IPS DF 6.9 (cell line): ENCODE measurements at regions not wholly inside any gene's neighbourhood (a gene's known extent, or its start where the extent isn't known, plus 50 kb on each side); places are given as distances from the start of the nearest gene placed in this dataset.

ENCODE experiments used
- DNase-seq: peaks from one replicate; pipeline ENCODE4 v3.0.0-alpha.2; 2013; ENCODE audit warnings: low read depth, low spot score
- H3K27ac ChIP-seq: one replicate; pipeline ENCODE4 v1.5.1; 2013; ENCODE audit warnings: low read length, control low read depth
- H3K27me3 ChIP-seq: 2 replicates; pipeline ENCODE4 v1.6.1; 2013; ENCODE audit warnings: mild to moderate bottlenecking, low read length; ENCODE audit not compliant: control insufficient read depth, insufficient read depth
- H3K36me3 ChIP-seq: 2 replicates; pipeline ENCODE4 v1.6.1; 2013; ENCODE audit warnings: low read length; ENCODE audit not compliant: control insufficient read depth, insufficient read depth
- H3K4me1 ChIP-seq: 2 replicates; pipeline ENCODE4 v1.6.1; 2013; ENCODE audit warnings: low read length; ENCODE audit not compliant: control insufficient read depth, insufficient read depth
- H3K4me3 ChIP-seq: 2 replicates; pipeline ENCODE4 v1.5.1; 2013; ENCODE audit warnings: mild to moderate bottlenecking, low read length
- H3K9me3 ChIP-seq: 2 replicates; pipeline ENCODE4 v1.6.1; 2013; ENCODE audit warnings: low read length, inconsistent platforms; ENCODE audit not compliant: control insufficient read depth, insufficient read depth
- WGBS: extraction: QIAGEN DNeasy Blood & Tissue Kit; methylation state at CpG from one replicate; pipeline ENCODE4 v1.1.7; 2013; ENCODE audit warnings: mixed read lengths, missing lambda C conversion rate; ENCODE audit not compliant: insufficient read length, insufficient coverage; 5-methylcytosine and 5-hydroxymethylcytosine counted together

DNA sequence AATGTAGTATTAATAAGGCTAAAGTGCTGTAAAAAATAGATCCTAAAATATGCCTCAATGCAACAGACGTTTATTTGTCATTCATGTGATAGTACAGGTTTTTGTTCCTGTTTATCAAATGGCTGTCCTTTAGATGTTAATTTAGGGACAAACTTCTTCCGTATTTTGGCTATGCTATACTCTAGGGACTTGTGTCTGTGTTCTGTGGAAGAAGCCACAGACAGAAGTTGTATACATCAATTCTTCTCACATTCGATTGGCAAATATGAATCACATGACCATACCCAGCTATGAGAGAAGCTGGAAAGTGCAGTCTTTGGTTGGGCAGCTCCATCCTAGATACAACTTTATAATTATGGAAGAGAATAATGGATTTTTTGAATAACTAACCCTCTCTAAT lies 232.7 kb upstream of the SNX7 start:
- no peak overlapping the region for H3K27ac ChIP-seq
- no peaks in the 10 kb centered on the region for H3K36me3 ChIP-seq
- H3K4me1 ChIP-seq: no peaks in the 10 kb centered on the region
- H3K27me3 ChIP-seq: no peaks in the 10 kb centered on the region
- no CpG with 5 or more reads among the region's 3 CpGs for WGBS
- no peak for DNase-seq
- H3K4me3 ChIP-seq: no peak overlapping the region
- H3K9me3 ChIP-seq: no peaks in the 10 kb centered on the region

DNA sequence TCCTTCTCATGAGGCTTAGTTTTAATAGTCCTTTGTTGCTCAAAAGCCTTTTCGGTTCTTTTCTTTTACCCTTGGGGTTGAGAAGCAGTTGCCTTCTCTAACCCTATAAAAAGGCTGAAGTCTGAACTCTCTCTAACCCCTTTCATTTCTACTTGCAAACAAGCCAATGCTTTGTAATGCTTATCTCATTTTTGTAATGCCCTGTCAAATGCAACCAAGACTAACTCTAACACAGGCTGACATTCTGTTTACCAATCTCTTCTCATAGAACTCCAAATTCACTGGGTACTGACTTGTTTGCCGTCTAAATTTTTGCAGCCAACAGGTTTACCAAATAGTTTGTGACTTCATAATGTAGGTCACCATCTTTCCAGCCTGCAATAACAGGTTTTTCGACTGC lies 233.9 kb upstream of the SNX7 start:
- H3K9me3 ChIP-seq: no peaks in the 10 kb centered on the region
- H3K4me1 ChIP-seq: no peaks in the 10 kb centered on the region
- DNase-seq: no peak
- WGBS: no CpG with 5 or more reads among the region's 3 CpGs
- no peaks in the 10 kb centered on the region for H3K36me3 ChIP-seq
- H3K4me3 ChIP-seq: no peak overlapping the region
- no peaks in the 10 kb centered on the region for H3K27me3 ChIP-seq
- H3K27ac ChIP-seq: no peak overlapping the region

DNA sequence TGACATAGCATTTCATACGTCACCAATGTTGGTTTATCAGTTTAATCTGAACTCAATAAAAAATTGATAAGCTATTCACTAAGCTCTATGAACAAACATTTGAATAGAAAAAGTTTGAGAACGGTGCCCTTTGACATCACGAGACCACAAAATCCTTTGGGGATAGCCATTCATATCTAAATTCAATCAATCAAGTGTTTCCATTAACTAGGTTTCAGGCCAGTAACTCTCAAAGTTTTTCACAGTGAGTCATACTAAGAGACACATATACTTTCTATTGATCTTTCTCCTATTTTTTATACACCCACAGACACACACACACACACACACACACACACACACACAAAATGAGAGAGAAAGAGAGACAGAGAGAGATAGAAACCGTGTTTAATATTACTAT lies 235.4 kb upstream of the SNX7 start:
- no peak for DNase-seq
- Histone ChIP-seq H3K4me3 (no peak overlapping the region), H3K27ac (no peak overlapping the region), H3K36me3 (no peaks in the 10 kb centered on the region), H3K9me3 (no peaks in the 10 kb centered on the region), H3K27me3 (no peaks in the 10 kb centered on the region), H3K4me1 (no peaks in the 10 kb centered on the region)
- no CpG with 5 or more reads among the region's 4 CpGs for WGBS

DNA sequence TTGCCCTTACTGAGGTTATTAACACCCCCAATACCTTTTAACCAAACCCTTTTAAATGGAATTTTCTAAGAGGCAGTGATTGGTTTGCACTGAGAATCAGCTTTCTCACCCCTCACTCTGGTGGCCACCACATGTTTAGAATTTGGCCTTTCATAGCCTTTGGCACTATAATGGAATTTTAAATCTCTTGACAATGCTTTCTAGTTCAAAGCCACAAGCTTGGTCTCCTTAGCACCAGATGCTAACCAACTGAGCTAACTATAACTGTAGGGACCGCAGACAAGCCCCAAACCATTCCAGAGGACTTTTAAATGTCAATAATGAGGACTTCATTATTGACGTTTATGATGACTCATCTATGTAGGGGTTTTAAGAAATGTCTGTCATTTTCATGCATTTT lies 238.7 kb upstream of the SNX7 start:
- Histone ChIP-seq H3K4me1 (no peaks in the 10 kb centered on the region), H3K9me3 (no peaks in the 10 kb centered on the region), H3K27me3 (no peaks in the 10 kb centered on the region), H3K27ac (no peak overlapping the region), H3K36me3 (no peaks in the 10 kb centered on the region), H3K4me3 (no peak overlapping the region)
- no CpG with 5 or more reads among the region's 2 CpGs for WGBS
- no peak for DNase-seq

DNA sequence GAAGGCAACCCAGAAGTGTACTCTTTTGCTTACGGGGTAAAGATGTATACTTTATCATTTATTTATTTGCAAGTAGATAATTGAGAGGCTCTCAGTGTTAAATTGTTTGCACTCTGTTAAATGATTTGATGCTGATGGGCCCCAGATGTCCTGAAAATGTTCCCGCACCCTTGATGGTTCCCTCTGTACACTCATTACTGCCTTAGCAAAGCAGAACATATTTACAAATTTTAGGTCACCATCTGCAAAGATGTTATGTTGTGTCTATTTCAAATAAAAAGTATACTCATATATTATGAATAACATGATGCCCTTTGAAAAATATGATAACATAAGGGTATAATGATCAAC lies 240.5 kb upstream of the SNX7 start:
- WGBS: no CpG with 5 or more reads among the region's 2 CpGs
- Histone ChIP-seq H3K4me1 (no peaks in the 10 kb centered on the region), H3K27ac (no peak overlapping the region), H3K9me3 (no peaks in the 10 kb centered on the region), H3K4me3 (no peak overlapping the region), H3K27me3 (no peaks in the 10 kb centered on the region), H3K36me3 (no peaks in the 10 kb centered on the region)
- DNase-seq: no peak

DNA sequence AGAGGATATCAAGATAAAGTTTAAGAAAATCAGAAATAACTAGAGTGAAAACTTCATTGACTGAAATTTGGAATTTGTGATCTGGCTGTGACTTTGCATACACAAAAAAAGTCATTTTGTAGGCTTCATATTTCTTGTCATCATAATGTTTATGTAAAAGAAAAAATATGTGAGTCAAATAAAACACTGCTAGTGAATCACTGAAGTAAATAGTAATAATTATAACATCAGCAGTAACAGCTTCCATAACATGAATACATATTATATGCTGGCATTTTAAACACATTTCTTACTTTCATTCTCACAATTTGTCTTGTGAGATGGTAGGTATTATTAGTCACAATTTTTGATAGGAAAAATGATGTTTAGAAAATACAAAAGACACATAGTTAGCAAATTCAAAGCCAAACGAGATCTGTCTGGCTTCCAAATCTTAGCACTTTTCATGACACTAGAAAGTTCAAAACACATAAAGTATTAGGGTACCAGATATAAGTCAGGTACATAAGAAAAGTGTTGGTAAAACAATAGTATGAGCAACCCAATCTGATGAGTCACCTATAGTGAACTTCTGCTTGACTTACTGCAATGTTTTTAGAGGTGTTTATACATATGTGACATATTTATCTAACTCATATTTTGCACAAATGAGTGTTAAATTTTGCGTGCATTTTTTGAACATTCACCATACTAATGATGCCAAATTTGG lies 241.0 kb upstream of the SNX7 start:
- Histone ChIP-seq H3K4me1 (no peaks in the 10 kb centered on the region), H3K27ac (no peak overlapping the region), H3K36me3 (no peaks in the 10 kb centered on the region), H3K9me3 (no peaks in the 10 kb centered on the region), H3K27me3 (no peaks in the 10 kb centered on the region), H3K4me3 (no peak overlapping the region)
- no CpG with 5 or more reads among the region's 2 CpGs for WGBS
- DNase-seq: no peak

DNA sequence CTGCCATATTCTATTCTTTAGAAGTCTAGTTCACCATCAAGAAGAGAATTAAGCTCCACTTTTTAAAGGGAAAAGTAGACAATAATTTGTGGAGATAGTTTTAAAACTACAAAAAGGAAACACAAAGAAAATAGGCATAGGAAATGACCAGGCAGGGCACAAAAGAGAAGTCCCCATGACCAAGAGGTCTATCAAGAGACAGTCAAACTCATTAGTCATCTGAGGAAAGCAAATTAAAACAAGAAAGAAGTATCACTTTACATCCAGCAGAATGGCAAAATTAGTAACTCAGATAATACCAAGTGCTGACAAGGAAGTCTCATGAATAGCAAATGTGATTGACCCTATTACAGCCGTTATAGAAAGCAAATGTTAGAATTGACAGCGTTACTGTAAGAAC lies 243.7 kb upstream of the SNX7 start:
- H3K36me3 ChIP-seq: no peaks in the 10 kb centered on the region
- DNase-seq: no peak
- WGBS: no CpG with 5 or more reads among the region's 2 CpGs

DNA sequence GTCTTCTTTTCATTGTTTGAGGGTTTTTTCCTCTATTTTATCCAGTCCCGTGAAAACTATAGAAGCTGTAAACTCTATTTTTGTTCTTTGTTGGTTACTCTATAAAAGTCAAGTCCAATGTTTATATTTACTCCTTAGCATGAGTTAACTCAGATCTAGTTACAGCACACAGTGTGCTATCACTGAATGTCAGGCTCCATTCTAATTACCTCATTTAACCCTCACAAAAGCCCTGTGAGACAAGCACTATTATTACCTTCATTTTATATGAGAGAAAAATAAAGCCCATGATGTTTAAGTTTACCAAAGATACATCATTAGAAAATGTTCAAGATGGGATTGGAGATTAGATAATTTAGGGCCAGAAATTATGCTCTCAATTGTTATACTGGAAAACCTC lies 251.4 kb upstream of the SNX7 start:
- Histone ChIP-seq H3K4me3 (no peak overlapping the region), H3K27me3 (no peaks in the 10 kb centered on the region), H3K4me1 (no peaks in the 10 kb centered on the region), H3K9me3 (no peaks in the 10 kb centered on the region), H3K27ac (no peak overlapping the region), H3K36me3 (no peaks in the 10 kb centered on the region)
- no CpG with 5 or more reads among the region's 1 CpG for WGBS
- no peak for DNase-seq

More for the DNA sequence above, 243.7 kb upstream of the SNX7 start:
- no peaks in the 10 kb centered on the region for H3K4me1 ChIP-seq
- no peaks in the 10 kb centered on the region for H3K27me3 ChIP-seq
- H3K27ac ChIP-seq: no peak overlapping the region
- H3K4me3 ChIP-seq: no peak overlapping the region
- no peaks in the 10 kb centered on the region for H3K9me3 ChIP-seq

DNA sequence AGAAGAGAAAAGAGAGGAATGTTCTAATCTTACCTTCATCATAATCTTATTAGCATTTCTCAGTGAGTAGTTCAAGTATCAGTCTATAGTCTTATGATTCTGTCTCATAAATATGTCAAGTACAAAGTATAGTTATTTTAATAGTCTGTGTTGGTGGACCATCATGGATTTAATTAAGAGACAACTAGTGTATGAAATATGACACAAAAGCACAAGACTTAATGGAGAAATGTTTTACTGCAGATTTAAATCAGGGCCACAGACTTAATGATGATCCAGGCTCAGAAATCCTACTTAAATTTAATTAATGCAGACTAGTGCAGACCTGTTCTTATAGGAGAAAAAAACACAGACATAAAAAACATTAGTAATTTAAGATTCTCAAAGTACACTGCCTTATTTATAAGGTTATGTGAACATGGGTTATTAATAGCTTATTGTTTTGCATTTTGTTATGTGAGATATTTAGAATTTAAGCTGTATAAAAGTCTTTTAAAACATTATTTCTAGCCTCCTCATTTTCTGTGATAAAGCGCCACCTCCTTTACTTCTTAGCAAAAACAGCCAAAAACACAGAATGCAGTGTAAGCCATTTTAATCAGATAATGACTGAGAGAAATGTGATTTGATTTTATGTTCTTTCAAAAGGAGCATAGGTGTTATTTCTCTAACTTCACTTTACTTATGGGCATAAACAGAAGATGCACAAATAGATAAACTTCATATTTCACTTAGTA lies 255.0 kb upstream of the SNX7 start:
- Histone ChIP-seq H3K27me3 (no peaks in the 10 kb centered on the region), H3K36me3 (no peaks in the 10 kb centered on the region), H3K9me3 (no peaks in the 10 kb centered on the region), H3K27ac (no peak overlapping the region), H3K4me3 (no peak overlapping the region), H3K4me1 (no peaks in the 10 kb centered on the region)
- no CpG with 5 or more reads among the region's 1 CpG for WGBS
- DNase-seq: no peak

DNA sequence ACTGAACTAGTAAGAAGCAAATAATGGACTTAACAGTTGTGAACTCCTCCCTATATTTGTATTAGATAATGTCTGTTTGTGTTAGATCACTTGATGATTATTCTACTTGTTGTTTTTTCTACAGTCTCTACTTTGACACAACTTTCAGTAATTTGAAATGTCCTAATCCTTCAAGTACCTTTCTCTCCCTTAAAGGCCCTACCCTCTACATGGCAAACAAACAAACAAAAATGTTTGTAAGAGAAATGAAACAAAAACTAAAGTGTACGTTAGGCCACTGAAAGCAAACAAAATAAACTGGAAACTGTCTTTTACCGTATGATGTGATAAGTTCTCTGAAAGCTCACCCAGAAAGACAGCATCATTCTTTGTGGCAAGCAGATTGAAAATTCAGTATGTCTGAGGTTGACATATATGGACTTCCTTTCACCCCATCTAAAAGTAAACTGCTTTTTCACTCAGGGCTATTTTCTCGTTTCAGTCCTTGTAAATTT lies 255.9 kb upstream of the SNX7 start:
- Histone ChIP-seq H3K27me3 (no peaks in the 10 kb centered on the region), H3K27ac (no peak overlapping the region), H3K36me3 (no peaks in the 10 kb centered on the region), H3K9me3 (no peaks in the 10 kb centered on the region), H3K4me1 (no peaks in the 10 kb centered on the region), H3K4me3 (no peak overlapping the region)
- DNase-seq: no peak
- no CpG with 5 or more reads among the region's 3 CpGs for WGBS

DNA sequence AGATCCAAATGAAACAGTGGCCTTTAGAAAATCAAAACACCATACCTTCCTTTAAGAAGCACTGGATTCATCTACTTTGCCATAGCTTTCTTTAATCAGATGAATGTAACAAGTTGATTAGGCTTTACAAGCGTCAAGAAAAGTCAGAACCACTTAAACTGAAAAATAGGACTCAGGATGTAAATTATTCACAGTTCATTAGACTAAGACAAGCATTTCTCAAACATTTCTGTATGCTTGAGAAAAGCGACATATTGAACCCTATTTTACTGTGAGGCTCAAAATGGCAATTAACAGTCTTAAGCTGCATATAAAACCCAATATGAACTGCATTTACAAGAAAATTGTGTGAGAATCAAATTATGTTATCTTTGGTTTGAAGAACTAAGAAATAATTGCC lies 256.7 kb upstream of the SNX7 start:
- no CpG with 5 or more reads among the region's 2 CpGs for WGBS

More for the DNA sequence above, 256.7 kb upstream of the SNX7 start:
- H3K4me3 ChIP-seq: no peak overlapping the region
- H3K36me3 ChIP-seq: no peaks in the 10 kb centered on the region
- H3K27ac ChIP-seq: no peak overlapping the region
- DNase-seq: no peak
- H3K27me3 ChIP-seq: no peaks in the 10 kb centered on the region
- H3K9me3 ChIP-seq: no peaks in the 10 kb centered on the region
- H3K4me1 ChIP-seq: no peaks in the 10 kb centered on the region
